ENCODE measurements at regions not wholly inside any gene's neighbourhood (a gene's known extent, or its start where the extent isn't known, plus 50 kb on each side); places are given as distances from the start of the nearest gene placed in this dataset.

DNA sequence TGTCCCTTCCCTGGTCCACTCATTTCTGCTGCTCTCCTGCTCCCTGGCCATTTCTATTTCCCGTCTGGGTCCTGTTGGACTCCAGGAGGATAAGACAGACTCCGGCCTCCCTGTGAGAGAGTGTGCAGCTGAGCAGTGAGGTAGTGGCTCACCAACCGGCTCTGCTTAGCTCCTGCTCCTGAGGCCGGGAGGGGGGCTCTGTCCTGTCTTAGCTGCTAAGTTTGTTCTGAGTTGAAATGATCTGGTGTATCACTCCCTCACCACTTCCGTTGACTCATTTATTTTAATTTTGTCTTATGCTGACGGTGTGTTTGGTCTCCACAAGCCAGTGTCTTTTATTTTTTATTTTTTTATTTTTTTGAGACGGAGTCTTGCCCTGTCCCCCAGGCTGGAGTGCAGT lies 148.5 kb upstream of the PDE10A start:
- Histone ChIP-seq H3K4me1 (ENCODE audit: control insufficient read depth in 1 of 2, insufficient read depth in 2 of 2, low read length in 2 of 2) (no peaks in the 10 kb centered on the region), H3K27me3 (ENCODE audit: low read depth, low read length) (no peaks in the 10 kb centered on the region), H3K36me3 (ENCODE audit: control insufficient read depth in 1 of 2, insufficient read depth in 2 of 2, low read length in 2 of 2) (no peaks in the 10 kb centered on the region), H3K27ac (ENCODE audit: low read length) (no peak overlapping the region), H3K4me3 (ENCODE audit: low read depth in 1 of 2, low read length in 2 of 2) (no peak overlapping the region), H3K9me3 (ENCODE audit: control insufficient read depth in 1 of 2, low read length in 2 of 2) (peaks cover 0 to 6% of the 10 kb centered on the region in 2 donors)

- Histone ChIP-seq H3K4me3 (ENCODE audit: low read depth in 1 of 2, low read length in 2 of 2) (no peak overlapping the region), H3K27me3 (ENCODE audit: low read depth, low read length) (no peaks in the 10 kb centered on the region), H3K27ac (ENCODE audit: low read length) (no peak overlapping the region)
These were observed 145.0 kb upstream of the PDE10A start for GRCh38 chr6:165808021-165808420.

DNA sequence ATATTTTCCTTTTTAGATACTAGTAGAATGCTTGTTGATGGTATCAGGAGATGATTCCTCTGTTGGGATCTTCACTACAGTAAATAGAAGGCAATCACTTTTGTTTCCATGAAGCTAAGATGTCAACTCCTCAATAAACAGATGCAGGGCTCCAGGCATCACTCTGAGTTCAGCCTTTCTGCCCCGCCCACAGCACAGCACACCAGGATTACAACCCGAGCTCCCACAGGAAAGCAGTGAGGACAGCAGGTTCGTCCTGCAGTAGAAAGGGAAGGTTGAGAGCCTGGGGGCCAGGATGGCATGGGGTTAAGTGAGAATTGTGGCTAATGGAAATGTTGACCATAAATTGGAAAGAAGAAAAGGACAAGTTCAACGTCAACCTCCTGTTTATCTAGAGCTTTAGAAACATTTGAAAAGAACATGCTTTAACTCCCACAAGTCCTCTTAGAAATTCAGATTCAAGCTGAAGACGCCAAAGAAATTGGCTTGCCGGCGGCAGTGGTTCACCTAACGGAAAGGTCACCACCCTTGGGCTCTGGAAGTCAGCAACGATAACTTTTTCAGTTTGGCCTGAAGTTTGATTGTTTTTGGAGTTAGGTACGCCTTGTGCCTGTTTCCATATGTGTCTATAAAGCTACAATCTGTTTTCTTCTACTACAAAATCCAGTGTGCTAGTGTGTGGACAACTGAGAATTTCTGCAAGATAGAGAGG lies 144.4 kb upstream of the PDE10A start:
- Histone ChIP-seq H3K27ac (ENCODE audit: low read length) (no peak overlapping the region), H3K27me3 (ENCODE audit: low read depth, low read length) (no peaks in the 10 kb centered on the region), H3K36me3 (ENCODE audit: control insufficient read depth in 1 of 2, insufficient read depth in 2 of 2, low read length in 2 of 2) (no peaks in the 10 kb centered on the region), H3K9me3 (ENCODE audit: control insufficient read depth in 1 of 2, low read length in 2 of 2) (peaks cover 0 to 6% of the 10 kb centered on the region in 2 donors), H3K4me3 (ENCODE audit: low read depth in 1 of 2, low read length in 2 of 2) (no peak overlapping the region), H3K4me1 (ENCODE audit: control insufficient read depth in 1 of 2, insufficient read depth in 2 of 2, low read length in 2 of 2) (peaks cover 0 to 10% of the 10 kb centered on the region in 2 donors)

More at GRCh38 chr6:165808021-165808420, 145.0 kb upstream of the PDE10A start:
- Histone ChIP-seq H3K36me3 (ENCODE audit: control insufficient read depth in 1 of 2, insufficient read depth in 2 of 2, low read length in 2 of 2) (no peaks in the 10 kb centered on the region), H3K9me3 (ENCODE audit: control insufficient read depth in 1 of 2, low read length in 2 of 2) (peaks cover 0 to 6% of the 10 kb centered on the region in 2 donors), H3K4me1 (ENCODE audit: control insufficient read depth in 1 of 2, insufficient read depth in 2 of 2, low read length in 2 of 2) (peaks cover 0 to 10% of the 10 kb centered on the region in 2 donors)

GRCh38 chr6:165806126-165806810 lies 143.2 kb upstream of the PDE10A start:
- no peak overlapping the region for H3K27ac ChIP-seq (ENCODE audit: low read length)
- no peak overlapping the region for H3K4me3 ChIP-seq (ENCODE audit: low read depth in 1 of 2, low read length in 2 of 2)
- peaks cover 0 to 6% of the 10 kb centered on the region in 2 donors for H3K9me3 ChIP-seq (ENCODE audit: control insufficient read depth in 1 of 2, low read length in 2 of 2)
- H3K27me3 ChIP-seq (ENCODE audit: low read depth, low read length), result no peaks in the 10 kb centered on the region
- no peaks in the 10 kb centered on the region for H3K36me3 ChIP-seq (ENCODE audit: control insufficient read depth in 1 of 2, insufficient read depth in 2 of 2, low read length in 2 of 2)
- peaks cover 0 to 10% of the 10 kb centered on the region in 2 donors for H3K4me1 ChIP-seq (ENCODE audit: control insufficient read depth in 1 of 2, insufficient read depth in 2 of 2, low read length in 2 of 2)

- Histone ChIP-seq H3K27me3 (ENCODE audit: low read depth, low read length) (no peaks in the 10 kb centered on the region), H3K4me1 (ENCODE audit: control insufficient read depth in 1 of 2, insufficient read depth in 2 of 2, low read length in 2 of 2) (peaks cover 0 to 10% of the 10 kb centered on the region in 2 donors), H3K4me3 (ENCODE audit: low read depth in 1 of 2, low read length in 2 of 2) (peak overlapping the region in 1 of 2 donors; percentile 56), H3K27ac (ENCODE audit: low read length) (no peak overlapping the region), H3K9me3 (ENCODE audit: control insufficient read depth in 1 of 2, low read length in 2 of 2) (peaks cover 0 to 6% of the 10 kb centered on the region in 2 donors), H3K36me3 (ENCODE audit: control insufficient read depth in 1 of 2, insufficient read depth in 2 of 2, low read length in 2 of 2) (no peaks in the 10 kb centered on the region)
These were observed 142.6 kb upstream of the PDE10A start for GRCh38 chr6:165805636-165806035.

DNA sequence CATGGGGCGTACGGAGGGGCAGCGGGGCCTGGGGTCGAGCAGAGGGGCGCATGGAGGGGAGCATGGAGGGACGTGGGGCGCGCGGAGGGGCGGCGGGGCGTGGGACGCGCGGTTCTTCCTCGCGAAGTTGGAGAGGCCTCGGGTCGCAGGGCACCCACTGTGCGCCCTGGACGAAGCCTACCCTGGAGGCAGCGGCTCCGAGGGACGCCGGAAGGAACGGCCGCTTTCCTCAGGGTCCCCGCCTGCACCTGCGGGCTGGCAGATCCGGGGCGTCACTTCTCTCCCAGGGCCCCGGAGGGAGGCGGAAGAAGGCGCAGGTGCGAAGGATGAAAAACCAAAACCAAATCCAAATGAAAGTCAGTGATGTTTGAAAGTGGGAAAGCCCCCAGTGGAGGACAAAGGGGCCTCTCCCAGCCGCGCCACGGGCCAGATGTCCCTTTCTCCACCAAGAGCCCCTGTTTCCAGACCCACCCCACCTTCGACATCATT lies 142.1 kb upstream of the PDE10A start:
- Histone ChIP-seq H3K4me1 (ENCODE audit: control insufficient read depth in 1 of 2, insufficient read depth in 2 of 2, low read length in 2 of 2) (peaks cover 0 to 10% of the 10 kb centered on the region in 2 donors), H3K4me3 (ENCODE audit: low read depth in 1 of 2, low read length in 2 of 2) (peak overlapping the region in 1 of 2 donors; percentile 56), H3K27me3 (ENCODE audit: low read depth, low read length) (no peaks in the 10 kb centered on the region), H3K36me3 (ENCODE audit: control insufficient read depth in 1 of 2, insufficient read depth in 2 of 2, low read length in 2 of 2) (no peaks in the 10 kb centered on the region), H3K27ac (ENCODE audit: low read length) (no peak overlapping the region), H3K9me3 (ENCODE audit: control insufficient read depth in 1 of 2, low read length in 2 of 2) (peaks cover 0 to 6% of the 10 kb centered on the region in 2 donors)

DNA sequence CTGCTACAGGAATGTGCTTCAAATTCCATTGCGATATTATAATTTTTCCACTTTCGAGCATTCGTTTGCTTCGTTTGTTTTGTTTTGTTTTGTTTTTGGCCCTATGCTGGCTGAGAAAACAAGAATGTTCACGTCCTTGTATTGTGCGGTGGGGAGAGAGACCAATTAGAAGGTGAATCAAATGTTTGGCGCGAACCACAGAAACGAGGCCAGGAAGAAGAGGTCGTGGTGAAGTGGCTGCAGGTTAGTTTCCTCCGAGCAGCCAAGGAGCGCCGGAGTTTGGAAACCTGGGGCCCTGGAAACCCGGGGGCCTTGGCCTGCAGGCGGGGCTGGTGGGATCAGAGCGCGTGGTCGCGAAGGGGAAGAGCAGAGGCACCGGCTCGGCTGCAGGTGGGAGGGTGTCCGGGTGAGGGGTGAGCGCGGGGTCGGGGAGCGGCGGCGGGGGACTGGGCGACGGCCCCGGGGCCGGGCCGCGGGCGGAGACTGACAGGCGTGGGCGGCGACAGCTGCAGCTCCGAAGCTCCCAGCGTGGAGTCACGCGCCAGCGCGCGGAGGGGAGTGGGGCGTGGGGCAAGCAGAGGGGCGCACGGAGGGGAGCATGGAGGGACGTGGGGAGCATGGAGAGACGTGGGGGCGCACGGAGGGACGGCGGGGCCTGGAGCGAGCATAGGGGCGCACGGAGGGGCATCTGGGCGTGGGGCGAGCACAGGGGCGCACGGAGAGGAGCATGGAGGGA lies 141.5 kb upstream of the PDE10A start:
- no peak overlapping the region for H3K27ac ChIP-seq (ENCODE audit: low read length)
- H3K4me3 ChIP-seq (ENCODE audit: low read depth in 1 of 2, low read length in 2 of 2), result peak overlapping the region; percentile 28 to 56
- H3K27me3 ChIP-seq (ENCODE audit: low read depth, low read length), result no peaks in the 10 kb centered on the region
- no peaks in the 10 kb centered on the region for H3K36me3 ChIP-seq (ENCODE audit: control insufficient read depth in 1 of 2, insufficient read depth in 2 of 2, low read length in 2 of 2)
- H3K4me1 ChIP-seq (ENCODE audit: control insufficient read depth in 1 of 2, insufficient read depth in 2 of 2, low read length in 2 of 2), result peaks cover 0 to 14% of the 10 kb centered on the region in 2 donors
- H3K9me3 ChIP-seq (ENCODE audit: control insufficient read depth in 1 of 2, low read length in 2 of 2), result peaks cover 0 to 3% of the 10 kb centered on the region in 2 donors

DNA sequence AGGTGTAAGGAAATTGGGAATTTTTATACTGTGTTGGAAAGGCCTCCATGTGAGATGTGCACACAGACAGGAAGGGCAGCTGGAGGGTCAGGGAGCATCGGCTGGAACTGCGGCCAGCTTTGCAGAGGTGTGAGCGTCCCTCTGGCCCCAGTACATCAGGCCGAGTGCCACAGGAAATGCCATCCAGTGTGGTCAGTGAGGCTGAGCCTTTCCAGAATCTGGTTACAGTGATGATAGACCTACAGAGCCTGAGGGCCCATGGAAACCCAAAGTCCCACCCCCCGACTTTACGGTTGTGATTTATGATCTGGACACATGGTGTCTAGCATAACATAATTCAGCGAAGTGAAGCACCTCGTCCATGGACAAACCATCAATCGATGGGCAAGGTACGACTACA lies 137.3 kb upstream of the PDE10A start:
- Histone ChIP-seq H3K27me3 (ENCODE audit: low read depth, low read length) (no peaks in the 10 kb centered on the region), H3K36me3 (ENCODE audit: control insufficient read depth in 1 of 2, insufficient read depth in 2 of 2, low read length in 2 of 2) (no peaks in the 10 kb centered on the region)

DNA sequence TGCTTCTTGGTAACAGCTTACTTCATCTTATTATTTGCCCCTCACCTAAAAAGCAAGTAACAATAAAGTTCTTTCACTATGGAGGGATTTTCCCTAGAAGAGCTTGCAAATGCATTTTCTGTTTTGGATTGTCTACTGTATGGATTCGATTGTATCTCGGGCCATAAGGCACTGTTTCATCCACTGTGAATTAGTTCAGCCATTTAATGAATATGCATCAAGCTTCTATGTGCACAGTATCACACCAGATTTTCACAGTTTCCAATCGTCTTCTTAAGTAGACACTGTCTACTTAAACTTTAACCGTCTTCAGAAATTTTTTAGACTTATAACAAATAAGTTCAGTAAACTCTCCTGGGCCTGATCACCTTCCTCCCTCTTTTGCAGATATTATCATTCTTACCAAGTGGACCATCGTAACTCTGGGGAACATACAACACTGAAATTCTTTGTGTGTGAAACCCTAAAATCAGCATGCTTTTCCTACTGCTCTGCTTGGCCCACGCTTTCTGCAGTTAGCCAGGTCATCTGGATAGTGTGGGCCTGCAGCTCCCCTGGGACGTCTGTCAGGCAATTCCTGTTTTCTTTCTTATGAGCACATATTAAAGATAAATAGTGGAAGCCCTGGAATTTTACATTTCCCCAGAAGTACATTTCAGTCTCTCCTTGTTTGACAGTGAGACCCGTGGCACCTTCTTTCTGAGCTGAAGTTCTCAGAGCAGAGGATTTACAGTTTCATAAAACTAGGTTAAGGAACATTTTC lies 136.5 kb upstream of the PDE10A start:
- Histone ChIP-seq H3K27me3 (ENCODE audit: low read depth, low read length) (no peaks in the 10 kb centered on the region), H3K4me3 (ENCODE audit: low read depth in 1 of 2, low read length in 2 of 2) (no peak overlapping the region), H3K36me3 (ENCODE audit: control insufficient read depth in 1 of 2, insufficient read depth in 2 of 2, low read length in 2 of 2) (no peaks in the 10 kb centered on the region), H3K4me1 (ENCODE audit: control insufficient read depth in 1 of 2, insufficient read depth in 2 of 2, low read length in 2 of 2) (peaks cover 0 to 6% of the 10 kb centered on the region in 2 donors), H3K9me3 (ENCODE audit: control insufficient read depth in 1 of 2, low read length in 2 of 2) (no peaks in the 10 kb centered on the region), H3K27ac (ENCODE audit: low read length) (no peak overlapping the region)

More for the DNA sequence above, 137.3 kb upstream of the PDE10A start:
- Histone ChIP-seq H3K4me3 (ENCODE audit: low read depth in 1 of 2, low read length in 2 of 2) (no peak overlapping the region), H3K9me3 (ENCODE audit: control insufficient read depth in 1 of 2, low read length in 2 of 2) (no peaks in the 10 kb centered on the region), H3K4me1 (ENCODE audit: control insufficient read depth in 1 of 2, insufficient read depth in 2 of 2, low read length in 2 of 2) (peaks cover 0 to 13% of the 10 kb centered on the region in 2 donors), H3K27ac (ENCODE audit: low read length) (no peak overlapping the region)

DNA sequence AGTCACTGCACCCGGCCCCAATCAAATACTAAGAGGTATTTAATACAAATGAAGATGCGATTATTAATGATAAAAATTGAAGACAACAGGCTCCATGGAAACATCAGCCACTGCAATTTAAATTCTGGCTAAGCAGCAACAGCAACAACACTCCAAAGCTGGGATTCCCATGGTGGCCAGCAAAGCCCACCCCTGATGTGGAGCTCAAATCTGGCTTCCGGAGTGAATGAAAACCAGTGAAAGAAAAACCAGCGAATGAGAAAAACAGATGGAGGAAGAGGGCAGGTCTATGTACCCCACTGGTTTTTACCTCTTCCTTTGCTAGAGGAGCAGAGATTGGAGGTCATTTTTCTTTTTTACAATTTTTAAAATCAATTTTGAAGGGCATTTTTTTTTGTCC lies 135.9 kb upstream of the PDE10A start:
- Histone ChIP-seq H3K36me3 (ENCODE audit: control insufficient read depth in 1 of 2, insufficient read depth in 2 of 2, low read length in 2 of 2) (no peaks in the 10 kb centered on the region), H3K27ac (ENCODE audit: low read length) (no peak overlapping the region), H3K4me3 (ENCODE audit: low read depth in 1 of 2, low read length in 2 of 2) (no peak overlapping the region), H3K9me3 (ENCODE audit: control insufficient read depth in 1 of 2, low read length in 2 of 2) (no peaks in the 10 kb centered on the region), H3K4me1 (ENCODE audit: control insufficient read depth in 1 of 2, insufficient read depth in 2 of 2, low read length in 2 of 2) (peaks cover 0 to 4% of the 10 kb centered on the region in 2 donors), H3K27me3 (ENCODE audit: low read depth, low read length) (no peaks in the 10 kb centered on the region)

Measured in muscle layer of duodenum (tissue), 2 donors.